Left lung (tissue), 4 donors: ENCODE measurements at regions not wholly inside any gene's neighbourhood (a gene's known extent, or its start where the extent isn't known, plus 50 kb on each side); places are given as distances from the start of the nearest gene placed in this dataset.

Experiments
- ATAC-seq: fragments of 200-7000 bp; cut with Tn5 transposase; one replicate; pipeline ENCODE4 v1.9.1; 2020; ENCODE audit warnings: moderate library complexity
- DNase-seq, 4 donors: peaks; one replicate each; pipeline ENCODE4 v3.0.0-alpha.2; 2013 to 2020
- H3K27ac ChIP-seq, 2 donors: fragments of 200-600 bp; sonication (generic) in 1 of 2; one replicate each; pipeline versions ENCODE4 v1.5.0 to v1.8.0; 2020 to 2021
- H3K27me3 ChIP-seq, 2 donors: fragments of 200-600 bp; sonication (generic) in 1 of 2; one replicate each; pipeline versions ENCODE4 v1.5.0 to v1.8.0; 2020 to 2021
- H3K36me3 ChIP-seq, 2 donors: fragments of 200-600 bp; sonication (generic) in 1 of 2; one replicate each; pipeline versions ENCODE4 v1.5.0 to v1.8.0; 2020 to 2021
- H3K4me1 ChIP-seq, 2 donors: fragments of 200-600 bp; one replicate each; pipeline ENCODE4 v1.8.0; 2021
- H3K4me3 ChIP-seq, 2 donors: fragments of 200-600 bp; sonication (generic) in 1 of 2; one replicate each; pipeline versions ENCODE4 v1.5.0 to v1.8.0; 2020 to 2021; ENCODE audit warnings: mild to moderate bottlenecking in 1 of 2
- H3K9me3 ChIP-seq, 2 donors: fragments of 200-600 bp; sonication (generic) in 1 of 2; one replicate each; pipeline versions ENCODE4 v1.5.0 to v1.8.0; 2020 to 2021
- intact Hi-C, 2 donors: fragments of 100-400 bp; cut with DNase I; formaldehyde crosslinking; loops; one replicate each; pipeline versions ENCODE4 v1.11.2 to v1.14.2; 2022
- TF ChIP-seq, protein P1 (sequence below), 2 donors: fragments of 200-600 bp; sonication (generic) in 1 of 2; IDR thresholded peaks; one replicate each; pipeline versions ENCODE4 v1.5.0 to v1.8.0; 2021; ENCODE audit warnings: antibody characterized with exemption in 2 of 2
- donor health status: DM: no; HTN: yes; CAD: no.
- donor health status: DM: no; HTN: no; CAD: no.

DNA sequence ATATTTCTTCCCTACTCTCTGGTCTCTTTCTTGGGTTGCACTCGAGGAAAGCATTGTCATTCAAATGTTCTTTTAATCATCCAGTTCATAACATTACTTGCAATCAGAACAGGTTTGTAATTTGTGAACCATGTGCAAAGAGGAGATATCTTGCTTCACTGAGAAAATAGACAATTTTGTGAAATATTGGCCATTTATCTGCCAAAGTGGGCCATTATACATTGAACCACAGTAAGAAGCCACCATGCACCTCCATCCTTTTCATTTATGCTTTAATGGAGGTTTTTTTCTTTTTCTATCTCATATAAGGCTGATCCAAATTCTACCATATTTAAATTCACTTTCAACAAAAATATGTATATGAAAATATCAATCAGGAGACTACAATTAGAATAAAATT lies 335.3 kb upstream of the AADAT start:
- Histone ChIP-seq H3K9me3 (peaks cover 0 to 6% of the 10 kb centered on the region in 2 donors), H3K4me1 (no peaks in the 10 kb centered on the region), H3K27ac (no peak overlapping the region), H3K27me3 (no peaks in the 10 kb centered on the region), H3K4me3 (no peak overlapping the region), H3K36me3 (no peaks in the 10 kb centered on the region)
- intact Hi-C loops, result no loop called here
- DNase-seq (no peak), ATAC-seq (no peak)
- TF ChIP-seq, protein P1, sequence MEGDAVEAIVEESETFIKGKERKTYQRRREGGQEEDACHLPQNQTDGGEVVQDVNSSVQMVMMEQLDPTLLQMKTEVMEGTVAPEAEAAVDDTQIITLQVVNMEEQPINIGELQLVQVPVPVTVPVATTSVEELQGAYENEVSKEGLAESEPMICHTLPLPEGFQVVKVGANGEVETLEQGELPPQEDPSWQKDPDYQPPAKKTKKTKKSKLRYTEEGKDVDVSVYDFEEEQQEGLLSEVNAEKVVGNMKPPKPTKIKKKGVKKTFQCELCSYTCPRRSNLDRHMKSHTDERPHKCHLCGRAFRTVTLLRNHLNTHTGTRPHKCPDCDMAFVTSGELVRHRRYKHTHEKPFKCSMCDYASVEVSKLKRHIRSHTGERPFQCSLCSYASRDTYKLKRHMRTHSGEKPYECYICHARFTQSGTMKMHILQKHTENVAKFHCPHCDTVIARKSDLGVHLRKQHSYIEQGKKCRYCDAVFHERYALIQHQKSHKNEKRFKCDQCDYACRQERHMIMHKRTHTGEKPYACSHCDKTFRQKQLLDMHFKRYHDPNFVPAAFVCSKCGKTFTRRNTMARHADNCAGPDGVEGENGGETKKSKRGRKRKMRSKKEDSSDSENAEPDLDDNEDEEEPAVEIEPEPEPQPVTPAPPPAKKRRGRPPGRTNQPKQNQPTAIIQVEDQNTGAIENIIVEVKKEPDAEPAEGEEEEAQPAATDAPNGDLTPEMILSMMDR (IDR thresholded peaks at IDR 0.05), result no peak

DNA sequence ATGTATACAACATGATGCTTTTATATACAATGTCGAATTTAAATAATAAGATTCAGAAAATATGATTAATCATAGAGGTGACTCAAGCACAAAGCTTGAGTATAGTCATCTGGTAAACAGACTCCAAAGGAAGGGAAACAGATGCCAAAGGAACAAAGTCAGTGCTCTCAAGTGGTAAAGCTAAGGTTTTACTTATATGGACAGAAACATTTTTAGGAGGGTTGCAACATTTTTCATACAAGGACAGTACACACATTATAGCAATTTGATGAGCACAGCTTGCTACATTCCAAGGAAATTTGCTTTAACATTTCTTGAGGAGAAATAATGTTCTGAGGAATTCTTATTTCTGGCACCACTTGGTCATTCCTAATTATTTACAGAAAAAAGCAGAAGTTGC lies 333.4 kb upstream of the AADAT start:
- no peaks in the 10 kb centered on the region for H3K27me3 ChIP-seq
- H3K4me1 ChIP-seq, result no peaks in the 10 kb centered on the region
- H3K27ac ChIP-seq, result no peak overlapping the region
- no peak overlapping the region for H3K4me3 ChIP-seq
- H3K9me3 ChIP-seq, result peaks cover 0 to 11% of the 10 kb centered on the region in 2 donors
- no peak for ATAC-seq
- TF ChIP-seq, protein P1 (IDR thresholded peaks at IDR 0.05), result no peak
- DNase-seq, result no peak
- no peaks in the 10 kb centered on the region for H3K36me3 ChIP-seq
- intact Hi-C loops, result no loop called here

DNA sequence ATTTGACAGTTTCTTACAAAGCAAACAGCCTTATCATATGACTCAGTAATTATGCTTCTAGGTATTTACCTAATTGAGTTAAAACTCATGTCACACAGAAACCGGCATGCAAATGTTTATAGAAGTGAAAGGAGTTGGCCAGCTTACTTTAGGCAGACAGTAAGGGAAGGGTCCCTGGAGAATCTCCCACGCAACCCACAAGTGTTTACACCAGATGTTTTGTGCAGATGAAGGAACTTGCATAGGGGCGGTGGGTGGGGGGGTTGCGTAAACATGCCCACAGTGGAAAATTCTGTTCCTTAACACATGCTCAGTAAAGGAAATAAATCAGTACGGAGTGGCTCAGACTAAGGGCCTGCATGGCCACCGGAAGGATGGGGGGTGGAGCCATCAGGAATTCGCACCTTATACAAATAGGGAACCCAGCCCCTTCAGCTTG lies 330.5 kb upstream of the AADAT start:
- ATAC-seq (no peak), DNase-seq (no peak)
- Histone ChIP-seq H3K9me3 (peaks cover 0 to 9% of the 10 kb centered on the region in 2 donors), H3K36me3 (no peaks in the 10 kb centered on the region), H3K4me1 (no peaks in the 10 kb centered on the region), H3K27ac (no peak overlapping the region), H3K4me3 (no peak overlapping the region), H3K27me3 (no peaks in the 10 kb centered on the region)
- intact Hi-C loops, result no loop called here
- TF ChIP-seq, protein P1 (IDR thresholded peaks at IDR 0.05), result no peak

DNA sequence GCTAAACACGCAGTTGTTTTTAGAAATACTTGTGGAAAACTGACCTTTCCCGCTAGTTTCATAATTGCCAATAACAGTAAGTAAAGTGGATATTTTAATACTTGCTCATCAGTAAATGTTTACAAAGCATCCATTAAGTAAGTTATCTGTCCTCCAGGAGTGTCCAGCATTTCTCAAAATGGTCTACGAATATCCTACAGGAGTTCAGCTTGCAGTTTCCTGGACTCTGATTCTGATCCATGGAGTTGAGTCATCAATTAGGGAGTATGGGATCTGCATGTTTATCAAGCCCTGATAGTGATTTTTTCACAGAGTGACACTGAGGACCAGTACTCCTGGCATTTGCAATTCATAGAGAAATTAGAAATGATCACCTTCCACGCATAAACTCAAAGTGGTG lies 325.2 kb upstream of the AADAT start:
- intact Hi-C loops, result no loop called here
- H3K27me3 ChIP-seq, result no peaks in the 10 kb centered on the region
- H3K36me3 ChIP-seq, result no peaks in the 10 kb centered on the region
- TF ChIP-seq, protein P1 (IDR thresholded peaks at IDR 0.05), result no peak
- H3K27ac ChIP-seq, result no peak overlapping the region
- H3K4me3 ChIP-seq, result no peak overlapping the region
- DNase-seq, result no peak
- no peaks in the 10 kb centered on the region for H3K4me1 ChIP-seq
- no peak for ATAC-seq
- H3K9me3 ChIP-seq, result peaks cover 0 to 16% of the 10 kb centered on the region in 2 donors

DNA sequence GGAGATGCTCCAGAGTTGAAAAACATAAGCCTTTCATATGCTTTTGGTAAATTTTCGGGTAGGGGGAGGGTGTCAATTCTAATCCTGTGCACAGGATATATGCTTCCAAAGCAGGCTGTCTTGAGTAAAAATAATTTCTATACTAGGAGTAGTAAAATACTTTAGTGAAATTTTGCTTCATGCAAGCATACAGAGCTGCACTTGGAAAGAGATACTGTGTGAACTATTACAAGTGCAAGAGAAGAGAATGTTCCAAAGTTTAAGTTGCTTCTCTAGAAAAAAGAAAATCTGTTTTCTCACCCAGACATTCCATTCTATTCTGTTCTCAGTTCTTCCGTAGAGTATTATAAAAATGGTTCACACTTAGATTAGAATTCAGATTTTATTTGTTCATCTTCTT lies 324.6 kb upstream of the AADAT start:
- Histone ChIP-seq H3K4me1 (no peaks in the 10 kb centered on the region), H3K4me3 (no peak overlapping the region), H3K9me3 (peaks cover 0 to 16% of the 10 kb centered on the region in 2 donors), H3K27ac (no peak overlapping the region), H3K36me3 (no peaks in the 10 kb centered on the region), H3K27me3 (no peaks in the 10 kb centered on the region)
- TF ChIP-seq, protein P1 (IDR thresholded peaks at IDR 0.05), result no peak
- intact Hi-C loops, result no loop called here
- no peak for ATAC-seq
- DNase-seq, result no peak
